ENCODE measurements at regions not wholly inside any gene's neighbourhood (a gene's known extent, or its start where the extent isn't known, plus 50 kb on each side); places are given as distances from the start of the nearest gene placed in this dataset.

- no peak for DNase-seq
Measured at GRCh38 chr9:78605041-78606000, 308.4 kb downstream of the PSAT1 start.

DNA sequence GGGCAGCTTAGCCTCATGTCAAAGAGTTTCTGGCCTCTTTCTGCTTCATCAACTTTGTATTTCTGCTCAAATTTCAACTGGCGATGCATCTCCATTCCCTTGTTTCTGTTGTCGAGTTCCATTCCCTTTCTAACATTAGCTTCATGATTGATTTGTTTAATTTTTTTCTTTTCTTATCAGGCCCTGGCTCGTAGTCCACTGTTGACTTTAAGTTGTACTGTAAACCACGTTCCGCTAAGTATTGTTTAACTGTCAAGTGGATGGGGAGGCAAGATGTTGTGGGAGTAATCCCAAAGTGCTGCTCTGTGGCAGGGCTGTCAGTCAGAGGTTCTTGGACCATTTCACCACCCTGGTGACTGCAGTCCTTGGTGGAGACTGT is 309.1 kb downstream of the PSAT1 start:
- DNase-seq = no peak

- no peak for DNase-seq
Measured at GRCh38 chr9:78607853-78608252, 310.9 kb downstream of the PSAT1 start.

DNA sequence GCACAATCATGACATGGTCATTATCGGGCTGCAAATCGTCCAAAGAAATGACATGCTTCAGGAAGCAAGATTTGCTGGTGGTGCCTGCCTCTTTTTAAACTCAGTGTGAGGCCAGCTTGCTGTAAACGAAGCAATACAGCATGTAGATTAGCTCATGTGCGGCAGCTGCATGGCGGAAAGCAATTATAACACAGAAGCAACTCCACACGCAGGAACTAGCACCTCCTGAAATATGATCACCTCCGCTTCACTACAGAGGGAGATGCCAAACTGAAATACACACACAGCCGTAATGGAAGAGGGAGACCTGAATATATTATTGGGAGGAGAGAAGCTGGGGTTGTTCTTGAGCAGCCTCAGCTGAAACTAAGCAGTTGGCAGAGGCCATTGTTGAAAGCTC is 312.5 kb downstream of the PSAT1 start:
- no peak for DNase-seq

DNA sequence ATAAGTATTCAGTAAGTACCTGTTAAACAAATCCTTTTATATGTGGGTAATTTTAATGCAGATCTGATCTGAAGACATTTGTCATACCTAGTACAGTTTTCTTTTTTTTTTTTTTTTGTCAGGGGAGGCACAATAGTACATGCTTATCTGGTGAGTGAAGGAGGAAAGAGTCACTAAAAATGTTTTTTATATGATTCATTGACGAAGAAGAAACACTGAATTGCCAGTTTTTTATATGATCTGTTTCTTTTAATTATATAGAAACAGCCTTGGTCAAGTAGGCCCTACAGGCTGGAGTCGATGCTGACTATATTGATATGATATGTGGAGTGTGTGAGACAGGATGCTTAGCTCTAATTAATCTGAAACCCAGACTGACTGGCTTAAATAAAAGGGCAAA is 315.2 kb downstream of the PSAT1 start:
- no peak for DNase-seq

DNA sequence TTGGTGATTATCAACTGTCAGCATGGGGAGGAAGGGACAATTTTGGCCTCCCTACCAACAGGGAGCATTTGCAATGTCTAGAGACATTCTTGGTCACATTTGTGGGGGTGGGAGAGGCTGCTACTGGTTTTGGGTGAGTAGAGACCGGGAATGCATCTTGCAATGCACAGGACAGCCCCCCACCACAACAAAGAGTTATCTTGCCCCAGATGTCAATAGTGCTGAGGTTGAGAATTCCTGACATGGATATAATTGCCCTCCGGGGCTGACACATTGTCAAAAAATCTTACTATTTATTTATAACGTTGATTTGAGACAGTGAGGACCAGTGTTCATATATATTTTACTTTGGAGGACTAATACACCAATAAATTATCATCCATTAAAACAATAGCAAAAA is 316.1 kb downstream of the PSAT1 start:
- DNase-seq = no peak

GRCh38 chr9:78614892-78615291 is 318.0 kb downstream of the PSAT1 start:
- no peak for DNase-seq

DNA sequence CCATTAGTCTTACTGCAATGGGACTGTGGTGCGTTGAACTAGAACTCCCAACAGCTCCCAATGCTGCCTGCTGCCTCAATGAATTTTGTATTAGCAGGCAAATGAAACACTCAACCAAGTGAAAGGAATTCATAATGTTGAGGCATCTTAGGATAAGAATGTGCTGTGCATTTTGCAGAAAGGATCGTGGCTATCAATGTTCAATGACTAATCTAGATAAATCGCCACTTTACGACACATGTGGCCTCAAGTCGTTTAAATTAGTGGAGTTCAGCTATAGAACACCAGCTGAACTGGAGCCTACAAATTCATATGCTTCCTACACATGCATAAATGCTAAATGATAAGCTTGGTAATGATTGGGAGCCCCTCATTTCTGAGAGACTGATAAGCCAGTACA is 318.4 kb downstream of the PSAT1 start:
- no peak for DNase-seq

DNA sequence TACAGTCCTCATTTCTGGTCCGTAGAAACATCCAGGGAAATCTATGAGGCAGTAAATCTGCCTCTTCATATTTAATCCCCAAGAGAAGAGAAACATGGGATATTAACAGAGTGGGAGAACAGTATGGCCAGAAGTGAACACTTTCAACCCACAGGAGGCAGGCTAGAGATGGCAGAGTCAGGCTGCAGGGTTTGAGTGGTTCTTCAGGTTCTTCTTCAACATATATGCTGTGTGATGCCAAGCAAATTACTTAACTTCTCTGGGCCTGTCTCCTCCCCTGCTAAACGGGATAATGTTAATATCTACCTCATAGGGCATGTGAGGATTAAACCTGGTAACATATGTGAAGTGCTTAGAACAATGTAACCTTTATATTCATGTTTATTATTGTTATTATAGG is 321.8 kb downstream of the PSAT1 start:
- DNase-seq = no peak

DNA sequence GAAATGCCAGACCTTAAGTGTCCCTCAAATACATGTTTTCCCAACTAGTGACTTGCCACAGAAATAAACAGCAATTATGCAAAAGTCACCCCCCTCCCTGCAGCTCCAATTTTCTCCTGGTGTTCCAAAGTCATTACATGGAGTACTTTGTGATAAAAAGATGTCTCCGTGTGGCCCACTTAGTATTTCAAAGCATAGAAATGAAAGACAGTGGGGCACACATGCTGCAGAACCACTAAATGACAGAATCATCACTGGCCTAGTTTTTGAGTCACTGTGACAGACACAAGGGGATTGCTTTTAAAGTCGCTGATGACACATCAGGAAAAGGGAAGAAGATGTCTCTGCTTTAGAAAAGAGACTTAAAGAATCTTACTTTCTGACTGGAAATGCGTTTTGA is 323.4 kb downstream of the PSAT1 start:
- no peak for DNase-seq

- DNase-seq = no peak
Measured at GRCh38 chr9:78620764-78621163, 323.8 kb downstream of the PSAT1 start.

DNA sequence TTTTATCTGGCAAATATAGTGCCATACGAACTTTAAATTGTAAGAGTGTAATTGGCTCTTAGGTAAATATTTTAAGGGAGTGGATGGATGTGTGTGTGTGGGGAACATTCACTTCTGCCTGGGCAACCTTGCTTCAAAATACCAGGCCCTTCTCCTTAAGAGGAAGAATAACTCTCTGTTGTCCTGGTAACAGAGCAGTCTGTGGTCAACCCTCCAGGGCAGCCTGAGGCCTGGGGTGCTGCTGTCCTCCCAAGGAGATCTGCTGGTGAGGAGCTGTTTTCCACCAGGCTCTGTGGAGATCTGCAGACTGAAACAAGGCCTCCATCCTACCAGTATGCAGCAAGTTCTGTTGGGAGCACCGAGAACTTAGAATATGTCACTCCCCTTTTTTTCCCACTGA is 325.2 kb downstream of the PSAT1 start:
- no peak for DNase-seq

GRCh38 chr9:78626971-78627370 is 330.0 kb downstream of the PSAT1 start:
- DNase-seq = no peak

GRCh38 chr9:78630966-78631365 is 334.0 kb downstream of the PSAT1 start:
- no peak for DNase-seq

DNA sequence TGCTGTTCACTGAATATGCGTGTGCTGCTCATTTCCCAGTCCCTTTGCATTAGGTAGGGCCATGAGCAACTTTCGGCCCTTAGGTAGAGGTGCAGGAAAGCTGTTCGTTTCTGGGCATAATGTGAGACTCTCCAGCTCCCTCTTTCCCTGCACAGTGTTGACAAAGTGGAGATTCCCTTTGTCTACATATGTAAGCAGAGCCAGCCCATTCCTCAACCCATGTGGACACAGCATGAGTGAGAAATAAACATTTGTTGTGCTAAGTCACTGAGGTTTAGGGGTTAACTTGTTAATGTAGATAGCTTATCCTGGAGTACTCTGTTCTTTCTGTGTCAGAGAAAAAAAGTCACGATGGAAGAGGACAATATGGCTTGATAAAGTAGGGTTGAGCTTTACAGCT is 343.8 kb downstream of the PSAT1 start:
- DNase-seq = no peak

DNA sequence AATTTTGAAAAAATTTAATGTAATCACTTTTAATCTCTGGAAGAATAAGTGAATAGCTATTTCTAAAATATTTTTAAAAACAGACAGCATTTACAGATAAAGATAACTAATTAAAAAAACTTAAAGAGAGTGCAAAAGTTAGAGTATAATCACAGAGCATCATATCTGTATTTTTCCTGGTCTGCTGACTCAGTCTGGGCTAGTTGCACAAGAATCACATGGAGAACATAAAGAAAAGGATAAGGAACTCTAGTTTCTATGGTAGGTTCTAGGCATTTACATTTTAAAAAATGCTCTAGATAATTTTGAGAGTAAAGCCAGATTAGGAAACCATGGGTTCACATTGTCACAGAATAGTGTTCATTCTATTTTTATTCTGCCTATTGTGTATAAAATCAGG is 347.4 kb downstream of the PSAT1 start:
- DNase-seq = no peak

DNA sequence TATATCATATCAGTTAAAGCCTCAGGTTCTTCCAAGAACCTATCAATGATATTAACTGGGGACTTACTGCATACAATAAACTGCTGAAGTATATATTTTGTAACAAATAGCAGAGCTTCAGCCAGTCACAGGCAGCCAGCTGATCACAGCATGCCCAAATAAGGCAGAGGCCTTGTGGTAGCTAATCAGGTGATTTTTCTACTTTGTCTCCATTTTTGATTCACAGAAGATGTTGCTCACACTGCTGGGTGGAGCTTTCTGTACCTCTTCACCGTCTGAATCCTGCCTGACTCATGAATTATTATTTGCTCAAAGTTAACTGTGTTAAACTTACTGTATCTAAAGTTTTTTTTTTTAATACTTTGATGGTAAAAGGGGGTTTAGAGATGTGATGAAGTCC is 357.4 kb downstream of the PSAT1 start:
- no peak for DNase-seq

DNA sequence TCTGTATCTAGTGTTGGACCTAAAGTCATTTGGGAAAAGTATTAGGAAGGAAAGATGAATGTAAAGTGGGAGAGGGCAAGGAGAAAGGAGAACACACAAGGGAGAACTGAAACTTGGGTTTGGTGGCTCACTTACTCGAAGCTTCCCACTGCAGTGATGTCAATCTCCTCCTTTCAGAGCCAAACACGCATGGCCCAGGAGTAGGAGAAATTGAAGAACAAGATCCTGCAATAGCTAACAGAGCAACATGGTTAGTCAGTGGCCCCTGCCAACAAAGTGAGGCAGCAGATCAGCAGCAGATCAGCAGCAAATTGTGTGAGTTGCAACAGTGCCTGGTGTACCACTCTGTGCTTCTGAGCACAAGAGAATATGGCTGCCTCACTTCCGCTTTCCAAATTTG is 366.4 kb downstream of the PSAT1 start:
- DNase-seq = no peak

DNA sequence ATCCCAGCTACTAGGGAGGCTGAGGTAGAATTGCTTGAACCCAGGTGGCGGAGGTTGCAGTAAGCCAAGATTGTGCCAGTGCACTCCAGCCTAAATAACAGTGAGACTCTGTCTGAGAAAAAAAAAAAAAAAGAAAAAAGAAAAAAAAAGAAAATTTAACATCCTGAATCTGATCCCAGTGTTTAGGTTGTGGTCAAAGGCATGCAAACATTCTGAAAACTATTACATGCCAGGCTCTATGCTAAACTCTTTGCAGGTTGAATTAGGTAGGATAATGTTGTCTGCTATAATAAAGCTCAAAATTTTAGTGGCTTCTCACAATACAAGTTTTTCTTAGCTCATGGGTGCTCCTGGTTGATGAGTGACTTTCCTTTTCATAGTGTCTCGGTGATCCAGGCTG is 367.4 kb downstream of the PSAT1 start:
- DNase-seq = no peak

DNA sequence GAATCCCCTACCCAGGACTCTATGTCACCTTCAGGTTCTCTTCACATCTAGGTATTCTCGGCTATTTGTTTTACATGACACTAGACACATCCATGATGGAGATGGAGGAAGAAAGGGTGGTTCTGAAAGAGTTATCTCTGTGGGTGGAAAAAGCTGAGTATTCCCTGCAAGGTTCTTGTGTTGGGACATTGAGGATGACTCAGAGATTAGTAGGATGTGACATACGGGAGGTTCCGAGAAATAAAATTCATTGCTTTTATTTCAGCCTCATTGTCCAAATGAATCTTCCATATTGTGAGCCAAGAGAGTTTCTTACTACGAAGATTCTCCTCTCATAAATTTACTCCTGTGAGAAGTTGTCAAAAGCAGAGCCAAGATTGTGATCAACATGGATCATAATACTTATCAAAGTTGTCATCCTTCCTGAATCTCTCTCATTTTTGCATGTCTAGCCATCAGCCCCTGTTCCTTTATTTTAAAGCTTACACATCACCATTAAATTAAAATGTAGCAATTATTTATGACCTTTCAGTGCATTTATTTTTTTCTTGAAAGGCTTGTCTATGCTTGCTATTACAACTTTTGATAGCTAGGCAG is 370.0 kb downstream of the PSAT1 start:
- DNase-seq = no peak

GRCh38 chr9:78668148-78668832 is 371.4 kb downstream of the PSAT1 start:
- DNase-seq = no peak

DNA sequence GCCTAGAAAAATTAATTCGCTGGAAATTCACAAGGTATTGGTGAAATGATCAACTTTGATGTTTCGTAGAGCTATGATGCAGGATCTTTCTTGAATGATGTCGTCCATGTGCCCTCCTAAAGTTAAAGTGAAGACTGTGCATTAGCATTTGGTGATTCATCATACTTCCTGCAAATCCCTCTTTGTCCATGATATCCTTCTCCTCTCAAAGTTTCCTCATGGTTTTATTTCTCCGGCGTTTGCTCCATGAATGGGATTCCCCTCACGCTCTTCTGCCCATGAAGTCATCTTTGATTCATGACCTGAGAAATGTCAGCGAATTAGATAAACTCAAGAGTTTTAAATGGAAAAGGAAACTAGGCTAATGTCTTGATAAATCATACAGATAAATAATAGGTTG is 372.7 kb downstream of the PSAT1 start:
- no peak for DNase-seq

DNA sequence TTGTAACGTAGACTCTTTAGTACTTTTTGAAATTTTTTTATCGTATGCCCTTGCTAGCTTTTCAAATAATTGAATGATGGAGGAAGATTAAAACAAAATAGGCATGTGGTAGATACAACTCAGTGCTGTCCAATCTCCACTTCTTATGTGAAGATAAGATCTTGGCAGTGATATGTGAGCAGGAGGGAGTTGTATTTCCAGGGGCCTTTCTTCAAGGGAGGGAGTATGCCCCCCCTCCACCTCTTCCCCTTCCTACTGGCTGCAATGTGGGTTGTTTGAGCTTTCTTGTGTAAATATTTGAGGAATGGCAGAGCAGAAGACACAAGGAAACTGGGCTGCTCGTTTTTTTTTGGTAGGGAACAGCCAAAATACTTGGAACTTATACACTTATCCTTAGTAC is 374.9 kb downstream of the PSAT1 start:
- no peak for DNase-seq

GRCh38 chr9:78674874-78675273 is 377.9 kb downstream of the PSAT1 start:
- DNase-seq = no peak

Data from hippocampal formation (tissue), 2 donors.